Natural killer cell (primary cell): ENCODE measurements at regions not wholly inside any gene's neighbourhood (a gene's known extent, or its start where the extent isn't known, plus 50 kb on each side); places are given as distances from the start of the nearest gene placed in this dataset.

Experiments used
- ATAC-seq, 3 donors: fragments of 150-1000 bp in 2 of 3; fragments of 200-7000 bp in 1 of 3; cut with Tn5 transposase; 1 replicate in 1 of 3; 2 replicates in 2 of 3; pipeline ENCODE4 v1.10.0; 2021; ENCODE audit warnings: mild to moderate bottlenecking in 2 of 3, moderate library complexity in 2 of 3
- DNase-seq, 2 donors: peaks; one replicate each; pipeline versions ENCODE4 v3.0.0 to v3.0.0-alpha.2; 2013 to 2021; ENCODE audit warnings: mixed read lengths in 1 of 2
- H3K27ac ChIP-seq: one replicate; pipeline ENCODE4 v1.5.1; 2013; ENCODE audit warnings: mild to moderate bottlenecking, low read length
- H3K27me3 ChIP-seq: one replicate; pipeline ENCODE4 v1.6.1; 2013; ENCODE audit warnings: low read length; ENCODE audit not compliant: control insufficient read depth, insufficient read depth
- H3K36me3 ChIP-seq: one replicate; pipeline ENCODE4 v1.6.1; 2013; ENCODE audit warnings: low read length; ENCODE audit not compliant: control insufficient read depth, insufficient read depth
- H3K4me1 ChIP-seq: one replicate; pipeline ENCODE4 v1.6.1; 2013; ENCODE audit warnings: low read length; ENCODE audit not compliant: control insufficient read depth, insufficient read depth
- H3K4me3 ChIP-seq: one replicate; pipeline ENCODE4 v1.5.1; 2013; ENCODE audit warnings: low read length
- H3K9me3 ChIP-seq: one replicate; pipeline ENCODE4 v1.6.1; 2013; ENCODE audit warnings: low read length; ENCODE audit not compliant: control insufficient read depth, insufficient read depth
- H3K27ac Mint-ChIP-seq, 2 donors: one replicate each; pipeline ENCODE4 v1.8.0; 2022; ENCODE audit warnings: mild to moderate bottlenecking in 2 of 2, mixed read lengths in 2 of 2, moderate library complexity in 1 of 2
- H3K27me3 Mint-ChIP-seq, 2 donors: one replicate each; pipeline ENCODE4 v1.8.0; 2022; ENCODE audit warnings: low read depth in 2 of 2, mixed read lengths in 2 of 2
- H3K36me3 Mint-ChIP-seq: one replicate; pipeline ENCODE4 v1.8.0; 2022; ENCODE audit warnings: mixed read lengths
- H3K4me1 Mint-ChIP-seq, 2 donors: one replicate each; pipeline ENCODE4 v1.8.0; 2022; ENCODE audit warnings: mixed read lengths in 2 of 2
- H3K4me3 Mint-ChIP-seq: one replicate; pipeline ENCODE4 v1.8.0; 2022; ENCODE audit warnings: mild to moderate bottlenecking, moderate library complexity, mixed read lengths
- H3K9me3 Mint-ChIP-seq, 2 donors: one replicate each; pipeline ENCODE4 v1.8.0; 2022; ENCODE audit warnings: mixed read lengths in 2 of 2
- WGBS: methylation state at CpG from one replicate; pipeline ENCODE4 v1.1.7; 2013; ENCODE audit warnings: missing lambda C conversion rate; ENCODE audit not compliant: insufficient coverage; 5-methylcytosine and 5-hydroxymethylcytosine counted together
- intact Hi-C: fragments of 100-400 bp; cut with micrococcal nuclease; formaldehyde crosslinking; loops from one replicate; pipeline ENCODE4 v1.14.2; 2022
- TF ChIP-seq, protein P1 (sequence below): fragments of 200-600 bp; IDR thresholded peaks from one replicate; pipeline ENCODE4 v1.8.0; 2022; ENCODE audit warnings: antibody characterized with exemption

DNA sequence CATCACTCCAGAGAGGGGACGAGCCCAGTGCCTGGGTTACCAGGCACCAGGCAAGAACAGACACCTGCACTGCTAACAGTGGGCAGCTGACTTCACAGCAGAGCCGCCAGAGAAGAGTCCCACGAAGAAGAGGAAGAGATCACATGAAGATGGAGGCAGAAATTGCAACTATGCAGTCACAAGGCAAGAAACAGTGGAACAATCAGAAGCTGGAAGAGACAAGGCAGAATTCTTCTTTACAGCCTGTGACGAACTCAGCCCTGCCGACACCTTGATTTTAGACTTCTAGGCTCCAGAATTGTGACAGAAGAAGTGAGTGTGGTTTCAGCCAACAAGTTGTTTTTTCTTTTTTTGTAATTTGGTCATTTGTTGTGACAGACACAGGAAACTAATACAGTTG lies 59.2 kb downstream of the IL12A start:
- H3K36me3 ChIP-seq, result no peaks in the 10 kb centered on the region
- no peak overlapping the region for H3K4me3 ChIP-seq
- H3K4me1 ChIP-seq, result no peaks in the 10 kb centered on the region
- DNase-seq (no peak), ATAC-seq (no peak)
- no peak overlapping the region for H3K27ac Mint-ChIP-seq
- intact Hi-C loops, result no loop called here
- TF ChIP-seq, protein P1, sequence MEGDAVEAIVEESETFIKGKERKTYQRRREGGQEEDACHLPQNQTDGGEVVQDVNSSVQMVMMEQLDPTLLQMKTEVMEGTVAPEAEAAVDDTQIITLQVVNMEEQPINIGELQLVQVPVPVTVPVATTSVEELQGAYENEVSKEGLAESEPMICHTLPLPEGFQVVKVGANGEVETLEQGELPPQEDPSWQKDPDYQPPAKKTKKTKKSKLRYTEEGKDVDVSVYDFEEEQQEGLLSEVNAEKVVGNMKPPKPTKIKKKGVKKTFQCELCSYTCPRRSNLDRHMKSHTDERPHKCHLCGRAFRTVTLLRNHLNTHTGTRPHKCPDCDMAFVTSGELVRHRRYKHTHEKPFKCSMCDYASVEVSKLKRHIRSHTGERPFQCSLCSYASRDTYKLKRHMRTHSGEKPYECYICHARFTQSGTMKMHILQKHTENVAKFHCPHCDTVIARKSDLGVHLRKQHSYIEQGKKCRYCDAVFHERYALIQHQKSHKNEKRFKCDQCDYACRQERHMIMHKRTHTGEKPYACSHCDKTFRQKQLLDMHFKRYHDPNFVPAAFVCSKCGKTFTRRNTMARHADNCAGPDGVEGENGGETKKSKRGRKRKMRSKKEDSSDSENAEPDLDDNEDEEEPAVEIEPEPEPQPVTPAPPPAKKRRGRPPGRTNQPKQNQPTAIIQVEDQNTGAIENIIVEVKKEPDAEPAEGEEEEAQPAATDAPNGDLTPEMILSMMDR, result no peak
- peaks cover 0 to 2% of the 10 kb centered on the region in 2 donors for H3K9me3 Mint-ChIP-seq
- no peaks in the 10 kb centered on the region for H3K27me3 ChIP-seq
- WGBS, result 44% methylated on average over 5 of the region's 5 CpGs
- no peak overlapping the region for H3K4me3 Mint-ChIP-seq
- H3K27me3 Mint-ChIP-seq, result peaks cover 5 to 13% of the 10 kb centered on the region in 2 donors
- no peaks in the 10 kb centered on the region for H3K9me3 ChIP-seq
- H3K27ac ChIP-seq, result no peak overlapping the region
- H3K4me1 Mint-ChIP-seq, result peaks cover 0 to 5% of the 10 kb centered on the region in 2 donors
- no peaks in the 10 kb centered on the region for H3K36me3 Mint-ChIP-seq

DNA sequence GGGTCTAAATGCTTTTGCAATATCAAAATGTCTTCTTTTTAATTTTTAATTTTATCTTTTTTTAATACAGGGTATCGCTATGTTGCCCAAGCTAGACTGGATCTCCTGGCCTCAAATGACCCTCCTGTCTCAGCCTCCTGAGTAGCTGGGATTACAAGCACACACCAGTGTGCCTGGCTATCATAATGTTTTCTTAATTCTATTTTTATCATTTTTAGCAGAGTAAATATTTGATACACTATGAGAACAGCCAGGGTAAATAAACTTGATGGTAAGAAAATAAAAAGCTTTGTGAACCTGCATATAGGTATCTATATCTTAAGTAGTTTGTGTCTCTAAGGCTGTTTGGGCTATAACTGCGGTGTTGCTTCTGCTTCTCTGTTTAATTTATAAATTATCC lies 60.4 kb downstream of the IL12A start:
- peaks cover 5 to 15% of the 10 kb centered on the region in 2 donors for H3K27me3 Mint-ChIP-seq
- Histone ChIP-seq H3K36me3 (no peaks in the 10 kb centered on the region), H3K4me3 (no peak overlapping the region), H3K27ac (no peak overlapping the region), H3K4me1 (no peaks in the 10 kb centered on the region), H3K9me3 (no peaks in the 10 kb centered on the region), H3K27me3 (no peaks in the 10 kb centered on the region)
- ATAC-seq (no peak), DNase-seq (no peak)
- TF ChIP-seq, protein P1, result no peak
- no peaks in the 10 kb centered on the region for H3K36me3 Mint-ChIP-seq
- intact Hi-C loops, result no loop called here
- no peak overlapping the region for H3K27ac Mint-ChIP-seq
- H3K4me3 Mint-ChIP-seq, result no peak overlapping the region
- WGBS, result 60% methylated on average over 1 of the region's 2 CpGs
- peaks cover 0 to 5% of the 10 kb centered on the region in 2 donors for H3K4me1 Mint-ChIP-seq
- H3K9me3 Mint-ChIP-seq, result no peaks in the 10 kb centered on the region

DNA sequence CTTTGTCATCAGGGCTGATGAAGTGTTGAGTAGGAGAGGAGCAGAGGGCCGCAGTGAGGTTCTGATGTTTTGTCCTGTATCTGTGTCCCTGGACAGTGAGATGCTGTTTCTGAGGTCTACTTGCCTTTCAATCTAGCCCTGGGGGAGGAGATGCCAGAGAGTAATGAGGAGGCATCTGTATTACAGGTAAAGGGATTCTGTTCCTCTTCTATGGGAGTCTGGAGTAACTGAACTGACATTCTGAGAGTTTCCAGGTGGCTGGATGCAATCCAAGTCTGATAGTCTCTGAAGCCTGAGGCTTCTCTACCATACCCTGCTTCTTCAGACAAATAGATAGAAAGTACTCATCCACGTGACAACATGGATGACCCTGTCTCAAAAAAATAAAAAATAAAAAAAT lies 60.9 kb downstream of the IL12A start:
- Histone ChIP-seq H3K4me3 (no peak overlapping the region), H3K27me3 (no peaks in the 10 kb centered on the region), H3K27ac (no peak overlapping the region), H3K36me3 (no peaks in the 10 kb centered on the region), H3K4me1 (no peaks in the 10 kb centered on the region), H3K9me3 (no peaks in the 10 kb centered on the region)
- TF ChIP-seq, protein P1, result no peak
- H3K4me1 Mint-ChIP-seq, result peaks cover 0 to 5% of the 10 kb centered on the region in 2 donors
- DNase-seq (no peak), ATAC-seq (no peak)
- H3K9me3 Mint-ChIP-seq, result no peaks in the 10 kb centered on the region
- WGBS, result 98% methylated on average over 2 of the region's 2 CpGs
- no peak overlapping the region for H3K27ac Mint-ChIP-seq
- peaks cover 5 to 15% of the 10 kb centered on the region in 2 donors for H3K27me3 Mint-ChIP-seq
- no peaks in the 10 kb centered on the region for H3K36me3 Mint-ChIP-seq
- intact Hi-C loops, result no loop called here
- no peak overlapping the region for H3K4me3 Mint-ChIP-seq

DNA sequence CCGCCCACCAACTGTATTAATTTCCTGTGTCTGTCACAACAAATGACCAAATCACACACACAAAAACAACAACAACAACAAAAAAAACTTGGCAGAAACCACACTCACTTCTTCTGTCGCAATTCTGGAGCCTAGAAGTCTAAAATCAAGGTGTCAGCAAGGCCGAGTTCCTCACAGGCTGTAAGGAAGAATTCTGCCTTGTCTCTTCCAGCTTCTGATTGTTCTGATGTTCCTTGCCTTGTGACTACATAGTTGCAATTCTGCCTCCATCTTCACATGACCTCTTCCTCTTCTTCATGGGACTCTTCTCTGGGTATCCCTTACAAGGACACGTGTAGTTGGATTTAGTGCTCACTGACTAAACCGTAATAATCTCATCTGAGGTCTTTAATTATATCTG lies 61.4 kb downstream of the IL12A start:
- WGBS, result 78% methylated on average over 5 of the region's 5 CpGs
- H3K4me3 ChIP-seq, result no peak overlapping the region
- H3K4me1 Mint-ChIP-seq, result peaks cover 0 to 5% of the 10 kb centered on the region in 2 donors
- H3K27me3 Mint-ChIP-seq, result peaks cover 5 to 15% of the 10 kb centered on the region in 2 donors
- no peak overlapping the region for H3K27ac ChIP-seq
- intact Hi-C loops, result no loop called here
- no peaks in the 10 kb centered on the region for H3K4me1 ChIP-seq
- H3K27me3 ChIP-seq, result no peaks in the 10 kb centered on the region
- H3K4me3 Mint-ChIP-seq, result no peak overlapping the region
- no peaks in the 10 kb centered on the region for H3K36me3 ChIP-seq
- no peaks in the 10 kb centered on the region for H3K9me3 ChIP-seq
- DNase-seq (no peak), ATAC-seq (no peak)
- H3K36me3 Mint-ChIP-seq, result no peaks in the 10 kb centered on the region
- TF ChIP-seq, protein P1, result no peak
- no peaks in the 10 kb centered on the region for H3K9me3 Mint-ChIP-seq
- no peak overlapping the region for H3K27ac Mint-ChIP-seq
